Mesothelial cell of epicardium (in vitro differentiated cells): ENCODE measurements at regions not wholly inside any gene's neighbourhood (a gene's known extent, or its start where the extent isn't known, plus 50 kb on each side); places are given as distances from the start of the nearest gene placed in this dataset.

ENCODE experiments used
- DNase-seq, 2 experiments: peaks; one replicate each; pipeline ENCODE4 v3.0.0; 2021; ENCODE audit warnings: low spot score in 2 of 2; ENCODE audit not compliant: unreplicated experiment in 2 of 2
- H3K27ac Mint-ChIP-seq: 2 replicates; pipeline ENCODE4 v1.8.0; 2021; ENCODE audit warnings: mixed read lengths
- H3K27me3 Mint-ChIP-seq: 2 replicates; pipeline ENCODE4 v1.8.0; 2021; ENCODE audit warnings: low read depth, mixed read lengths
- H3K36me3 Mint-ChIP-seq: 2 replicates; pipeline ENCODE4 v1.8.0; 2021; ENCODE audit warnings: mixed read lengths
- H3K4me1 Mint-ChIP-seq: 2 replicates; pipeline ENCODE4 v1.8.0; 2021; ENCODE audit warnings: mixed read lengths
- H3K4me3 Mint-ChIP-seq: 2 replicates; pipeline ENCODE4 v1.8.0; 2021; ENCODE audit warnings: mild to moderate bottlenecking, moderate library complexity, mixed read lengths
- H3K9me3 Mint-ChIP-seq: 2 replicates; pipeline ENCODE4 v1.8.0; 2021; ENCODE audit warnings: mixed read lengths
- TF ChIP-seq, protein P1 (sequence below): fragments of 200-600 bp; sonication (generic); IDR thresholded peaks from one replicate; pipeline ENCODE4 v1.5.0; 2021; ENCODE audit warnings: antibody characterized with exemption; ENCODE audit not compliant: unreplicated experiment

- TF ChIP-seq, protein P1, sequence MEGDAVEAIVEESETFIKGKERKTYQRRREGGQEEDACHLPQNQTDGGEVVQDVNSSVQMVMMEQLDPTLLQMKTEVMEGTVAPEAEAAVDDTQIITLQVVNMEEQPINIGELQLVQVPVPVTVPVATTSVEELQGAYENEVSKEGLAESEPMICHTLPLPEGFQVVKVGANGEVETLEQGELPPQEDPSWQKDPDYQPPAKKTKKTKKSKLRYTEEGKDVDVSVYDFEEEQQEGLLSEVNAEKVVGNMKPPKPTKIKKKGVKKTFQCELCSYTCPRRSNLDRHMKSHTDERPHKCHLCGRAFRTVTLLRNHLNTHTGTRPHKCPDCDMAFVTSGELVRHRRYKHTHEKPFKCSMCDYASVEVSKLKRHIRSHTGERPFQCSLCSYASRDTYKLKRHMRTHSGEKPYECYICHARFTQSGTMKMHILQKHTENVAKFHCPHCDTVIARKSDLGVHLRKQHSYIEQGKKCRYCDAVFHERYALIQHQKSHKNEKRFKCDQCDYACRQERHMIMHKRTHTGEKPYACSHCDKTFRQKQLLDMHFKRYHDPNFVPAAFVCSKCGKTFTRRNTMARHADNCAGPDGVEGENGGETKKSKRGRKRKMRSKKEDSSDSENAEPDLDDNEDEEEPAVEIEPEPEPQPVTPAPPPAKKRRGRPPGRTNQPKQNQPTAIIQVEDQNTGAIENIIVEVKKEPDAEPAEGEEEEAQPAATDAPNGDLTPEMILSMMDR = no peak
- no peaks in the 10 kb centered on the region for H3K4me1 Mint-ChIP-seq
- H3K4me3 Mint-ChIP-seq = no peak overlapping the region
- peaks cover 4% of the 10 kb centered on the region for H3K9me3 Mint-ChIP-seq
- no peak for DNase-seq
- no peaks in the 10 kb centered on the region for H3K36me3 Mint-ChIP-seq
- H3K27ac Mint-ChIP-seq = no peak overlapping the region
- peaks cover 26% of the 10 kb centered on the region for H3K27me3 Mint-ChIP-seq
Observed at GRCh38 chr20:20887593-20888265, 175.3 kb upstream of the RALGAPA2 start.

DNA sequence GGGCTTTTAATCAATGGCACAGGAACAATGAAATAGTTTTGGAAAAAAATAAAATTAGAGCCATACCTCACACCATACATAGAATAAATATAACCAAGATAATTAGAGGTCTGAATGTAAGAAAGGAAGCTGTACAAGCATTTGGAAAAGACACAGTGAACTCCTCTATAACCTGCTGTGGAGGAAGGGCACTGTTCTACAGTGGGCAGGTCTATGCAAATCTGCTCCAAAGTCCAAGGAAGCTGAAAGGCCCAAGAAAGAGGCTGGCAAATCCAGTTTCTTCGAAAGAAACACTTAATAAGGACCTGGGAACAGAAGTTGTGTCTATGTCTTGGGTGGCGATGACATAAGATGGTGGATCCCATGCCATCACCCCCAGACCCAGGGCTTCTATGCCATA is 169.4 kb upstream of the RALGAPA2 start:
- H3K27me3 Mint-ChIP-seq = peaks cover 32% of the 10 kb centered on the region
- H3K36me3 Mint-ChIP-seq = no peaks in the 10 kb centered on the region
- no peak overlapping the region for H3K27ac Mint-ChIP-seq
- H3K9me3 Mint-ChIP-seq = peaks cover 9% of the 10 kb centered on the region
- H3K4me3 Mint-ChIP-seq = no peak overlapping the region
- H3K4me1 Mint-ChIP-seq = no peaks in the 10 kb centered on the region
- TF ChIP-seq, protein P1 = no peak
- DNase-seq = no peak

- Mint-ChIP-seq H3K36me3 (no peaks in the 10 kb centered on the region), H3K4me3 (no peak overlapping the region), H3K9me3 (no peaks in the 10 kb centered on the region), H3K27ac (no peak overlapping the region), H3K27me3 (peaks cover 62% of the 10 kb centered on the region), H3K4me1 (no peaks in the 10 kb centered on the region)
- DNase-seq = no peak
- TF ChIP-seq, protein P1 = no peak
Observed at GRCh38 chr20:20877079-20877478, 164.6 kb upstream of the RALGAPA2 start.

DNA sequence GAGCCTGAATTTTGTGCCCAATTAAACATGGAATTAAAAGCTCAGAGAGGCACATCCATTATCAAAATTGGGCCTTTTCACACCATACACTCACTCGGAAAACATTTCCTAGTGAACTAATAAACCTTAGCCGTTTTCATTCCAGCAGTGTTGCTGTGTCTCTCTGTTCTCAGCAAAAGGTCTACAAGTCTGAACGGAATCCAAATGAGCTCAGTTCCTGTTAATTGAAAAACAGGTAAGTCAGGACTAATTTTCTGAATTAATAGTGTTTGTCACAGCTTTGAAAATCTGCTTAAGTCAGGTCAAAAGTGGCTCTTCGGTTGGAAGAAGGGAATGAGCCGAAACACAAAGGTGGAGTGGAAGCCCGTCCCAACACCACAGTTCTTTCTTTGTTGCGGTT is 163.3 kb upstream of the RALGAPA2 start:
- Mint-ChIP-seq H3K27ac (no peak overlapping the region), H3K4me3 (no peak overlapping the region), H3K27me3 (peaks cover 71% of the 10 kb centered on the region), H3K36me3 (no peaks in the 10 kb centered on the region), H3K4me1 (no peaks in the 10 kb centered on the region), H3K9me3 (no peaks in the 10 kb centered on the region)
- no peak for DNase-seq
- TF ChIP-seq, protein P1 = no peak

DNA sequence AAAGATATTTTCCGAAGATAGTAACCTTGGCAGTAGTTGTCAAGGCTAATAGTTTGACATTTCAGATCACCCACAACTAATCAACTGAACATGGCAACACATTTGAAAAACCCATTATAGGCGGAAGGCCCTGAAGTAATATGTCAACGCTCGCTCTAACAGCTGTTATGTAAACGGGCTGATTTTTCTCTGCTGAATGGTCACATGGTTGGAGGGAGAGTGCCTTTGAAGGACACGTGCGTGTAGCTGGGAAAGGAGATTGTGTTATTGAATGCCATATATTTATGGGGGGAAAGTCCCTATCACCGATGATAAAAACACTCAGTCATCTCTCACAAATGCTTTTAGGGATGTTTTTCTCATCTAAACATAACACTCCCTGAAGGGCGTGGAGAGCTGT is 160.0 kb upstream of the RALGAPA2 start:
- Mint-ChIP-seq H3K9me3 (no peaks in the 10 kb centered on the region), H3K27me3 (peaks cover 81% of the 10 kb centered on the region), H3K4me1 (no peaks in the 10 kb centered on the region), H3K27ac (no peak overlapping the region), H3K36me3 (no peaks in the 10 kb centered on the region), H3K4me3 (no peak overlapping the region)
- TF ChIP-seq, protein P1 = no peak
- DNase-seq = no peak
